PC-3 (cell line): ENCODE measurements at regions not wholly inside any gene's neighbourhood (a gene's known extent, or its start where the extent isn't known, plus 50 kb on each side); places are given as distances from the start of the nearest gene placed in this dataset.
"Not testable (repeated sequence)": the region's sequence is repeated elsewhere in the genome, so short reads cannot be mapped to it uniquely, and the experiment has no call there.

Source experiments
- ATAC-seq: fragments of 200-7000 bp; cut with Tn5 transposase; 2 replicates; pipeline ENCODE4 v1.9.1; 2020; ENCODE audit warnings: mild to moderate bottlenecking, moderate library complexity
- BruUV-seq: library from RNA; stranded (reverse); fragments of 400-500 nt; replicated peaks from 2 replicates; lab custom pipeline; 2021; lab: Mats Ljungman, UMichigan
- CTCF ChIA-PET: fragments of 300-600 bp; sonication (Branson Sonifier 250); formaldehyde crosslinking; loops from one replicate; lab custom pipeline; 2022; ENCODE audit warnings: antibody characterized with exemption; lab: Charles Lee
- POLR2A ChIA-PET: fragments of 300-600 bp; sonication (Branson Sonifier 250); formaldehyde crosslinking; loops from one replicate; lab custom pipeline; 2022; ENCODE audit warnings: antibody characterized with exemption; ENCODE audit not compliant: unreplicated experiment; lab: Charles Lee
- DNase-seq: peaks from one replicate; pipeline ENCODE4 v3.0.0-alpha.2; 2015
- H2AFZ ChIP-seq: fragments of 300-600 bp; sonication (generic); 2 replicates; pipeline ENCODE4 v1.6.0; 2016; ENCODE audit warnings: antibody characterized with exemption, low read length
- H3F3A ChIP-seq: fragments of 300-600 bp; sonication (generic); one replicate; pipeline ENCODE4 v1.6.0; 2017; ENCODE audit warnings: antibody characterized with exemption, low read length, control low read depth, mild to moderate bottlenecking; ENCODE audit not compliant: unreplicated experiment
- H3K27ac ChIP-seq: fragments of 300-600 bp; sonication (generic); 2 replicates; pipeline ENCODE4 v1.5.1; 2016; ENCODE audit warnings: mild to moderate bottlenecking, low read length
- H3K27me3 ChIP-seq: fragments of 300-600 bp; sonication (generic); 2 replicates; pipeline ENCODE4 v1.6.1; 2016; ENCODE audit warnings: low read length, mixed read lengths
- H3K36me3 ChIP-seq: fragments of 300-600 bp; sonication (generic); 2 replicates; pipeline ENCODE4 v1.6.1; 2016; ENCODE audit warnings: low read depth, mixed run types, low read length, mixed read lengths
- H3K4me1 ChIP-seq: fragments of 300-600 bp; sonication (generic); 2 replicates; pipeline ENCODE4 v1.5.1; 2016; ENCODE audit warnings: low read length; ENCODE audit not compliant: insufficient read depth
- H3K4me2 ChIP-seq: fragments of 300-600 bp; sonication (generic); 2 replicates; pipeline ENCODE4 v1.6.0; 2016; ENCODE audit warnings: low read length
- H3K4me3 ChIP-seq: fragments of 300-600 bp; sonication (generic); 2 replicates; pipeline ENCODE4 v1.5.1; 2016; ENCODE audit warnings: mild to moderate bottlenecking, low read length, mixed read lengths
- H3K79me2 ChIP-seq: fragments of 300-600 bp; sonication (generic); 2 replicates; pipeline ENCODE4 v1.6.1; 2017; ENCODE audit warnings: low read length, mixed read lengths
- H3K9ac ChIP-seq: fragments of 300-600 bp; sonication (generic); 2 replicates; pipeline ENCODE4 v1.6.0; 2016; ENCODE audit warnings: mild to moderate bottlenecking, low read length
- H3K9me2 ChIP-seq: fragments of 300-600 bp; sonication (generic); replicated peaks from 2 replicates; pipeline ENCODE4 v1.6.1; 2016; ENCODE audit warnings: mixed run types, low read length, mixed read lengths
- H3K9me3 ChIP-seq: fragments of 300-600 bp; sonication (generic); 2 replicates; pipeline ENCODE4 v1.6.1; 2016; ENCODE audit warnings: low read length, mixed read lengths
- H4K20me1 ChIP-seq: fragments of 300-600 bp; sonication (generic); 2 replicates; pipeline ENCODE4 v1.6.1; 2016; ENCODE audit warnings: low read length, mixed read lengths
- EZH2 ChIP-seq: fragments of 300-600 bp; sonication (generic); IDR thresholded peaks from one replicate; pipeline ENCODE4 v1.6.1; 2017; ENCODE audit warnings: antibody characterized with exemption, mild to moderate bottlenecking, low read length; ENCODE audit not compliant: unreplicated experiment
- EZH2phosphoT487 ChIP-seq: fragments of 300-600 bp; sonication (generic); IDR thresholded peaks from 2 replicates; pipeline ENCODE4 v1.6.1; 2018; ENCODE audit warnings: mild to moderate bottlenecking, antibody characterized with exemption, low read length, borderline replicate concordance
- intact Hi-C: fragments of 100-400 bp; cut with micrococcal nuclease; formaldehyde crosslinking; loops from 2 replicates; pipeline ENCODE4 v1.9.0; 2023
- TF ChIP-seq, protein P1 (sequence below): fragments of 300-600 bp; sonication (generic); conservative IDR thresholded peaks from 2 replicates; pipeline ENCODE4 v1.5.1; 2017; ENCODE audit warnings: antibody characterized with exemption, low read depth, mild to moderate bottlenecking, low read length

DNA sequence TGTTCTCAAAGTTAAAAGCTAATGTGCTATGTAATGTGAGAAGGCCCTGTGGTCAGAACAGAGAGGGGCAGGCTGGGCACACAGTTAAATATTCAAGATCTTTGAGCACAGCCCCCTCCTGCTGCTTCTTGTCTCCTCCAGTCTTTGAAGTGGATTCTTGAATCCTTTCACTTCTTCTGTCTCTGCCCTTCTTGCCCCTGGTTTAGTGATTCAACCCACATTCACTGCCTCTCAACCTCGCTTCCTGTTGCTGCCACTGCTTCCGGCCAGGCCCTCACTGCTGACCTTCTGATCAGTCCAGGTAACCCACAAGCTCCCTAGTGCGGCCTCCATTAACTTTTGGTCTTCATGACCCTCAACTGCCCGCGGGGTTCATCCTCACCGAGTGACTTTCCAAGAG lies 417.3 kb upstream of the NOX3 start:
- H2AFZ ChIP-seq: no peak overlapping the region
- POLR2A ChIA-PET: no interaction called here
- H3K4me2 ChIP-seq: no peak overlapping the region
- no peaks in the 10 kb centered on the region for H3K9me3 ChIP-seq
- no peaks in the 10 kb centered on the region for H4K20me1 ChIP-seq
- H3K79me2 ChIP-seq: no peaks in the 10 kb centered on the region
- ATAC-seq (no peak), DNase-seq (no peak)
- H3K27me3 ChIP-seq: no peaks in the 10 kb centered on the region
- no peaks in the 10 kb centered on the region for H3K36me3 ChIP-seq
- no peak overlapping the region for H3K9ac ChIP-seq
- intact Hi-C loops: no loop called here
- 0 out of 2 replicates have a peak, but pooled peaks cover 4% of the 10 kb centered on the region for H3K4me1 ChIP-seq
- H3K27ac ChIP-seq: no peak overlapping the region
- CTCF ChIA-PET: no interaction called here
- H3K4me3 ChIP-seq: no peak overlapping the region
- no peaks in the 10 kb centered on the region for H3K9me2 ChIP-seq
- no TSS peak for BruUV-seq
- TF ChIP-seq, protein P1, sequence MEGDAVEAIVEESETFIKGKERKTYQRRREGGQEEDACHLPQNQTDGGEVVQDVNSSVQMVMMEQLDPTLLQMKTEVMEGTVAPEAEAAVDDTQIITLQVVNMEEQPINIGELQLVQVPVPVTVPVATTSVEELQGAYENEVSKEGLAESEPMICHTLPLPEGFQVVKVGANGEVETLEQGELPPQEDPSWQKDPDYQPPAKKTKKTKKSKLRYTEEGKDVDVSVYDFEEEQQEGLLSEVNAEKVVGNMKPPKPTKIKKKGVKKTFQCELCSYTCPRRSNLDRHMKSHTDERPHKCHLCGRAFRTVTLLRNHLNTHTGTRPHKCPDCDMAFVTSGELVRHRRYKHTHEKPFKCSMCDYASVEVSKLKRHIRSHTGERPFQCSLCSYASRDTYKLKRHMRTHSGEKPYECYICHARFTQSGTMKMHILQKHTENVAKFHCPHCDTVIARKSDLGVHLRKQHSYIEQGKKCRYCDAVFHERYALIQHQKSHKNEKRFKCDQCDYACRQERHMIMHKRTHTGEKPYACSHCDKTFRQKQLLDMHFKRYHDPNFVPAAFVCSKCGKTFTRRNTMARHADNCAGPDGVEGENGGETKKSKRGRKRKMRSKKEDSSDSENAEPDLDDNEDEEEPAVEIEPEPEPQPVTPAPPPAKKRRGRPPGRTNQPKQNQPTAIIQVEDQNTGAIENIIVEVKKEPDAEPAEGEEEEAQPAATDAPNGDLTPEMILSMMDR: no peak
- TF ChIP-seq EZH2phosphoT487: no peak
- TF ChIP-seq EZH2: no peak
- H3F3A ChIP-seq: no peaks in the 10 kb centered on the region

- H2AFZ ChIP-seq: no peak overlapping the region
- ChIA-PET POLR2A (no interaction called here), CTCF (no interaction called here)
- no peaks in the 10 kb centered on the region for H4K20me1 ChIP-seq
- no TSS peak for BruUV-seq
- TF ChIP-seq EZH2phosphoT487 (no peak), EZH2 (no peak)
- TF ChIP-seq, protein P1: no peak
- no peak overlapping the region for H3K27ac ChIP-seq
- H3K4me3 ChIP-seq: no peak overlapping the region
- H3K27me3 ChIP-seq: no peaks in the 10 kb centered on the region
- ATAC-seq (no peak), DNase-seq (no peak)
- no peaks in the 10 kb centered on the region for H3K36me3 ChIP-seq
- no peak overlapping the region for H3K4me2 ChIP-seq
- H3K79me2 ChIP-seq: no peaks in the 10 kb centered on the region
- no peaks in the 10 kb centered on the region for H3K9me3 ChIP-seq
- H3F3A ChIP-seq: no peaks in the 10 kb centered on the region
- H3K4me1 ChIP-seq: no peaks in the 10 kb centered on the region
- no peak overlapping the region for H3K9ac ChIP-seq
- H3K9me2 ChIP-seq: no peaks in the 10 kb centered on the region
- intact Hi-C loops: no loop called here
These were observed 412.0 kb upstream of the NOX3 start for GRCh38 chr6:155867682-155868081.

DNA sequence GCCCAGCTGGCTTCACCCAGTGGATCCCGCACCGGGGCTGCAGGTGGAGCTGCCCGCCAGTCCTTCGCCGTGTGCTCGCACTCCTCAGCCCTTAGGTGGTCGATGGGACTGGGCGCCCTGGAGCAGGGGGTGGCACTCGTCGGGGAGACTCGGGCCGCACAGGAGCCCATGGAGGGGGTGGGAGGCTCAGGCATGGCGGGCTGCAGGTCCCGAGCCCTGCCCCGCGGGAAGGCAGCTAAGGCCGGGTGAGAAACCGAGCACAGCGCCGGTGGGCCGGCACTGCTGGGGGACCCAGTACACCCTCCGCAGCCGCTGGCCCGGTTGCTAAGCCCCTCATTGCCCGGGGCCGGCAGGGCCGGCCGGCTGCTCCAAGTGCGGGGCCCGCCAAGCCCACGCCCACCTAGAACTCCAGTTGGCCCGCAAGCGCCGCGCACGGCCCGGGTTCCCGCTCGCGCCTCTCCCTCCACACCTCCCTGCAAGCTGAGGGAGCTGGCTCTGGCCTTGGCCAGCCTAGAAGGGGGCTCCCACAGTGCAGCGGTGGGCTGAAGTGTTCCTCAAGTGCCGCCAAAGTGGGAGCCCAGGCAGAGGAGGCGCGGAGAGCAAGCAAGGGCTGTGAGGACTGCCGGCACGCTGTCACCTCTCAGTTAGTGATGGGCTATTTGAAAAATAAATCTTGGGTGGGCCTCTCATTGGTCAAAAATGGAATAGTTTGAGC lies 411.2 kb upstream of the NOX3 start:
- CTCF ChIA-PET, intact Hi-C loops: not testable (repeated sequence)

More for the DNA sequence above, 411.2 kb upstream of the NOX3 start:
- POLR2A ChIA-PET, H2AFZ ChIP-seq, DNase-seq, H3K4me3 ChIP-seq, H3K36me3 ChIP-seq, H3K27me3 ChIP-seq, H3K4me1 ChIP-seq, H3K4me2 ChIP-seq, H3K27ac ChIP-seq, H3F3A ChIP-seq, H3K9me3 ChIP-seq, H4K20me1 ChIP-seq, H3K79me2 ChIP-seq, H3K9ac ChIP-seq, ATAC-seq, BruUV-seq, H3K9me2 ChIP-seq: not testable (repeated sequence)
